ENCODE measurements at regions not wholly inside any gene's neighbourhood (a gene's known extent, or its start where the extent isn't known, plus 50 kb on each side); places are given as distances from the start of the nearest gene placed in this dataset.
"Not testable (repeated sequence)": the region's sequence is repeated elsewhere in the genome, so short reads cannot be mapped to it uniquely, and the experiment has no call there.

- TF ChIP-seq, protein P1, sequence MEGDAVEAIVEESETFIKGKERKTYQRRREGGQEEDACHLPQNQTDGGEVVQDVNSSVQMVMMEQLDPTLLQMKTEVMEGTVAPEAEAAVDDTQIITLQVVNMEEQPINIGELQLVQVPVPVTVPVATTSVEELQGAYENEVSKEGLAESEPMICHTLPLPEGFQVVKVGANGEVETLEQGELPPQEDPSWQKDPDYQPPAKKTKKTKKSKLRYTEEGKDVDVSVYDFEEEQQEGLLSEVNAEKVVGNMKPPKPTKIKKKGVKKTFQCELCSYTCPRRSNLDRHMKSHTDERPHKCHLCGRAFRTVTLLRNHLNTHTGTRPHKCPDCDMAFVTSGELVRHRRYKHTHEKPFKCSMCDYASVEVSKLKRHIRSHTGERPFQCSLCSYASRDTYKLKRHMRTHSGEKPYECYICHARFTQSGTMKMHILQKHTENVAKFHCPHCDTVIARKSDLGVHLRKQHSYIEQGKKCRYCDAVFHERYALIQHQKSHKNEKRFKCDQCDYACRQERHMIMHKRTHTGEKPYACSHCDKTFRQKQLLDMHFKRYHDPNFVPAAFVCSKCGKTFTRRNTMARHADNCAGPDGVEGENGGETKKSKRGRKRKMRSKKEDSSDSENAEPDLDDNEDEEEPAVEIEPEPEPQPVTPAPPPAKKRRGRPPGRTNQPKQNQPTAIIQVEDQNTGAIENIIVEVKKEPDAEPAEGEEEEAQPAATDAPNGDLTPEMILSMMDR (IDR thresholded peaks at IDR 0.05; ENCODE audit: insufficient read depth, low read depth, low read length) = no peak
- DNase-seq (ENCODE audit: low read depth) = no peak
Observed at GRCh38 chr16:59484833-59485516, 750.9 kb upstream of the GOT2 start.

GRCh38 chr16:59478838-59479237, 744.7 kb upstream of the GOT2 start:
- H3K4me3 ChIP-seq (ENCODE audit: low read depth, low read length) = no peak overlapping the region
- TF ChIP-seq, protein P1 (IDR thresholded peaks at IDR 0.05; ENCODE audit: insufficient read depth, low read depth, low read length) = no peak
- DNase-seq (ENCODE audit: low read depth) = no peak

More at GRCh38 chr16:59484833-59485516, 750.9 kb upstream of the GOT2 start:
- H3K4me3 ChIP-seq (ENCODE audit: low read depth, low read length) = no peak overlapping the region

GRCh38 chr16:59470556-59470955, 736.4 kb upstream of the GOT2 start:
- H3K4me3 ChIP-seq (ENCODE audit: low read depth, low read length) = no peak overlapping the region
- TF ChIP-seq, protein P1 (IDR thresholded peaks at IDR 0.05; ENCODE audit: insufficient read depth, low read depth, low read length) = no peak
- DNase-seq (ENCODE audit: low read depth) = no peak

DNA sequence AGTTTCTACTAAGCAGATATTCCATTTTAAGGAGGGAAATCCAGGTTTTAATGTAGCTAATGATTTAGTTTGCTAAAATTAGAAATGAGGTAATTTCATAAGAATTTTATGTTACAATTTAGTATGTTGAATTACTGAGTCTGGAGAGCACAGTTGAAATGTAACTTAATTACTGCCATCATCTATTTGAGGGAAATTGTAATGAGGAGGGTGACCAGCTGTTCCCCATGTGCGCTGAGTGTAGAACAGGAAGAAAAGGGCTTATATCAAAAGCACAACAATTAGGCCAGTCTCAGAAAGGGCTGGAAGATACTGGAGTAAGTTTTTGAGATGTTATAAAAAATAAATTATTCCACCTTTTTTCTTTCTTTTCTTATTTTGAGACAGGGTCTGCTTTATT, 735.1 kb upstream of the GOT2 start:
- DNase-seq (ENCODE audit: low read depth) = no peak
- TF ChIP-seq, protein P1 (IDR thresholded peaks at IDR 0.05; ENCODE audit: insufficient read depth, low read depth, low read length) = no peak
- H3K4me3 ChIP-seq (ENCODE audit: low read depth, low read length) = no peak overlapping the region

DNA sequence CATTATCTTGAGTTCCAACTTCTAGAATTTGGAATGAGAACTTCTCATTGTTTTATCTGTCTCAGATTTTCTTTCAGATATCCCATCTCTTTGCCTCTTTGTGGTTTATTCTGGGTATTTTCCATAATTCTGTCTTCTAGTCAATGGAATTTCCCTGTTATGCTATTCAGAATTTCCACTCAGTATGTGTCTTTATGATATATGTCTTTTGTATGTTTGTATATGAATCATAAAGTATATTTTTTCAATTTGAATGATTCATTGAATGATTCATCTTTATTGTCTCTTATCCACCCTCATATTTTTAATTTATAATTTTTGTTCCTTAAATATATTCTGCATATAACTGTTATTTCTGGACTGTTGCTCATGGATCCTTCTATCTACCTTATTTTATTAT, 729.7 kb upstream of the GOT2 start:
- H3K4me3 ChIP-seq (ENCODE audit: low read depth, low read length) = no peak overlapping the region
- no peak for DNase-seq (ENCODE audit: low read depth)
- TF ChIP-seq, protein P1 (IDR thresholded peaks at IDR 0.05; ENCODE audit: insufficient read depth, low read depth, low read length) = no peak

GRCh38 chr16:59459806-59460205, 725.7 kb upstream of the GOT2 start:
- H3K4me3 ChIP-seq (ENCODE audit: low read depth, low read length) = no peak overlapping the region
- TF ChIP-seq, protein P1 (IDR thresholded peaks at IDR 0.05; ENCODE audit: insufficient read depth, low read depth, low read length) = no peak
- no peak for DNase-seq (ENCODE audit: low read depth)

DNA sequence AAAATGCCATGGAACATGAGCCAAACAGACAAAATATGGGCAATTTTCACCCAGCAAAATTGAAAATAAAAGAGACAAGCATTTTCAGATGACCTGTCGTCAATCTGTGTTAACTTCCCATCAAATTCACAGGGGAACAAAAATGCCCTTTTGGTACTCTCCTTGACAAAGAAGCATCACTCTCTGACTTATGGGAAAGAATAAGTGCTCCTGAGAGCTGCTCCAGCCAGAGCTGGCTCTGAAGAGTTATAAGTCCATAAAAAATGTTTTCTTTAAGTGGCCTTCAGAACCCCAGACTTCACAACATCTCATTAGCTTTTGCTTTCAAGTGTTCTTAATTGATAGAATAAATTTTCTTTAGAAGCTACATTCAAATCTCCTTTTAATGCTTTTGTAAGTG, 721.4 kb upstream of the GOT2 start:
- no peak overlapping the region for H3K4me3 ChIP-seq (ENCODE audit: low read depth, low read length)
- TF ChIP-seq, protein P1 (IDR thresholded peaks at IDR 0.05; ENCODE audit: insufficient read depth, low read depth, low read length) = no peak
- DNase-seq (ENCODE audit: low read depth) = no peak

GRCh38 chr16:59450513-59450912, 716.4 kb upstream of the GOT2 start:
- not testable (repeated sequence) for H3K4me3 ChIP-seq (ENCODE audit: low read depth, low read length); DNase-seq (ENCODE audit: low read depth)

All from fibroblast of villous mesenchyme (primary cell).